ENCODE measurements at regions not wholly inside any gene's neighbourhood (a gene's known extent, or its start where the extent isn't known, plus 50 kb on each side); places are given as distances from the start of the nearest gene placed in this dataset.

GRCh38 chr4:130628531-130628930 lies 1532.6 kb downstream of the C4orf33 start:
- TF ChIP-seq CHD1 (IDR thresholded peaks at IDR 0.05; ENCODE audit: low read depth, low read length) = no peak
- no peak for TF ChIP-seq RAD21 (IDR thresholded peaks at IDR 0.05; ENCODE audit: low read length)
- TF ChIP-seq FOS (IDR thresholded peaks at IDR 0.05; ENCODE audit: low read depth, low read length) = no peak
- TF ChIP-seq ELK1 (IDR thresholded peaks at IDR 0.05; ENCODE audit: borderline replicate concordance, low read depth, low read length) = no peak
- no peak for TF ChIP-seq USF2 (IDR thresholded peaks at IDR 0.05; ENCODE audit: low read depth, low read length)
- no peak for TF ChIP-seq MAFK (IDR thresholded peaks at IDR 0.05; ENCODE audit: low read depth, low read length)
- TF ChIP-seq CTCF (conservative IDR thresholded peaks at IDR 0.05; ENCODE audit: low read depth, low read length) = no peak
- no peak for TF ChIP-seq POLR2A (IDR thresholded peaks at IDR 0.05; ENCODE audit: low read depth, low read length)
- DNase-seq = no peak
- Histone ChIP-seq H3K79me1 (ENCODE audit: low read depth in 1 of 2, low read length in 2 of 2) (no peaks in the 10 kb centered on the region), H3K4me1 (ENCODE audit: control insufficient read depth, insufficient read depth, low read length) (no peaks in the 10 kb centered on the region), H3K4ac (ENCODE audit: low read depth, low read length) (no peak overlapping the region), H3K27me3 (ENCODE audit: control insufficient read depth, insufficient read depth, low read length) (no peaks in the 10 kb centered on the region), H2BK20ac (ENCODE audit: low read depth, low read length) (no peak overlapping the region), H3K14ac (replicated peaks; ENCODE audit: low read depth, low read length) (no peak overlapping the region), H2BK15ac (ENCODE audit: low read depth, low read length) (no peak overlapping the region), H4K20me1 (ENCODE audit: insufficient read depth, low read length) (no peaks in the 10 kb centered on the region), H3K23ac (ENCODE audit: low read depth, low read length) (no peak overlapping the region), H3K9me1 (ENCODE audit: insufficient read depth, low read length) (no peaks in the 10 kb centered on the region), H2AFZ (replicated peaks; ENCODE audit: low read length, poor library complexity) (no peak overlapping the region), H3K4me2 (ENCODE audit: low read depth, low read length) (no peak overlapping the region), H2AK5ac (ENCODE audit: low read depth, low read length) (no peak overlapping the region), H3K27ac (ENCODE audit: insufficient read depth, low read length) (no peak overlapping the region), H4K91ac (ENCODE audit: insufficient read depth, low read depth, low read length) (no peak overlapping the region), H3K9me3 (ENCODE audit: control insufficient read depth, insufficient read depth, low read length) (peaks cover 2% of the 10 kb centered on the region; the same call in 1 of the 2 replicates), H3K9ac (ENCODE audit: low read depth, low read length) (no peak overlapping the region), H4K8ac (ENCODE audit: low read depth in 2 of 2, low read length in 2 of 2) (no peak overlapping the region), H2BK120ac (ENCODE audit: low read depth, low read length) (no peak overlapping the region), H2AK9ac (replicated peaks; ENCODE audit: low read depth, low read length, poor library complexity) (no peak overlapping the region), H2BK5ac (ENCODE audit: low read depth, low read length, poor library complexity, severe bottlenecking) (no peak overlapping the region), H3K18ac (ENCODE audit: low read depth, low read length) (no peak overlapping the region), H3K56ac (ENCODE audit: extremely low read depth, insufficient read depth, low read length) (no peak overlapping the region), H3K4me3 (ENCODE audit: insufficient read depth, low read depth, low read length) (no peak overlapping the region), H3K36me3 (ENCODE audit: control insufficient read depth, insufficient read depth, low read length) (no peaks in the 10 kb centered on the region), H4K5ac (ENCODE audit: low read depth, low read length) (no peak overlapping the region)
- no TSS peak for BruUV-seq (replicated peaks)
- in situ Hi-C loops (cut with MboI; ENCODE audit: low sequenced_read_pairs) = no loop called here
- WGBS, 2 experiments (ENCODE audit: extremely low coverage in 2 of 2, insufficient read length in 1 of 2) = no CpG with 5 or more reads among the region's 2 CpGs
- dilution Hi-C loops (cut with HindIII; ENCODE audit: low sequenced_read_pairs, unreplicated experiment) = no loop called here
- no peak for ATAC-seq (ENCODE audit: low read depth)
- intact Hi-C loops (cut with micrococcal nuclease) = no loop called here
- CTCF ChIA-PET = no interaction called here
- POLR2A ChIA-PET (ENCODE audit: unreplicated experiment) = no interaction called here

Data from IMR-90 (cell line).